GM23338 (cell line): ENCODE measurements at regions not wholly inside any gene's neighbourhood (a gene's known extent, or its start where the extent isn't known, plus 50 kb on each side); places are given as distances from the start of the nearest gene placed in this dataset.

ENCODE experiments used
- ATAC-seq: fragments of 200-7000 bp; cut with Tn5 transposase; 3 replicates; pipeline ENCODE4 v1.9.1; 2020
- DNase-seq: peaks from one replicate; pipeline ENCODE4 v3.0.0-alpha.2; 2015; ENCODE audit warnings: low spot score
- H2AFZ ChIP-seq: fragments of 200-600 bp; sonication (generic); 2 replicates; pipeline ENCODE4 v1.8.0; 2016; ENCODE audit warnings: antibody characterized with exemption, mild to moderate bottlenecking, moderate library complexity
- H3F3A ChIP-seq: fragments of 200-600 bp; sonication (generic); replicated peaks from 2 replicates; pipeline ENCODE4 v1.8.0; 2017; ENCODE audit warnings: antibody characterized with exemption, mixed run types, low read depth
- H3K27ac ChIP-seq: fragments of 200-600 bp; sonication (generic); 2 replicates; pipeline ENCODE4 v1.6.1; 2016; ENCODE audit warnings: low read depth
- H3K27me3 ChIP-seq: fragments of 200-600 bp; sonication (generic); 2 replicates; pipeline ENCODE4 v1.8.0; 2016; ENCODE audit warnings: mild to moderate bottlenecking, mixed run types, moderate library complexity; ENCODE audit not compliant: insufficient read depth
- H3K36me3 ChIP-seq: fragments of 200-600 bp; sonication (generic); 2 replicates; pipeline ENCODE4 v1.8.0; 2016; ENCODE audit warnings: mild to moderate bottlenecking; ENCODE audit not compliant: insufficient read depth
- H3K4me1 ChIP-seq: fragments of 200-600 bp; sonication (generic); 2 replicates; pipeline ENCODE4 v1.8.0; 2016; ENCODE audit warnings: mild to moderate bottlenecking, moderate library complexity; ENCODE audit not compliant: insufficient read depth
- H3K4me2 ChIP-seq: fragments of 200-600 bp; sonication (generic); 2 replicates; pipeline ENCODE4 v1.7.1; 2017; ENCODE audit warnings: mixed run types
- H3K4me3 ChIP-seq: fragments of 200-600 bp; sonication (generic); 2 replicates; pipeline ENCODE4 v1.6.1; 2016; ENCODE audit warnings: mixed run types
- H3K79me2 ChIP-seq: fragments of 200-600 bp; sonication (generic); replicated peaks from 2 replicates; pipeline ENCODE4 v1.8.0; 2017; ENCODE audit warnings: mild to moderate bottlenecking; ENCODE audit not compliant: insufficient read depth
- H3K9me2 ChIP-seq: fragments of 200-600 bp; sonication (generic); 2 replicates; pipeline ENCODE4 v1.8.0; 2017; ENCODE audit not compliant: insufficient read depth
- H4K20me1 ChIP-seq: fragments of 200-600 bp; sonication (generic); replicated peaks from 2 replicates; pipeline ENCODE4 v1.8.0; 2017; ENCODE audit warnings: mild to moderate bottlenecking; ENCODE audit not compliant: insufficient read depth
- H3K27ac Mint-ChIP-seq: 2 replicates; pipeline ENCODE4 v1.8.0; 2020; ENCODE audit warnings: inconsistent platforms, mild to moderate bottlenecking, moderate library complexity, mixed read lengths
- H3K27me3 Mint-ChIP-seq: 3 replicates; pipeline ENCODE4 v1.8.0; 2022; ENCODE audit warnings: low read depth, mild to moderate bottlenecking, moderate library complexity, mixed read lengths, inconsistent platforms; ENCODE audit not compliant: insufficient read depth, poor library complexity
- H3K36me3 Mint-ChIP-seq: 3 replicates; pipeline ENCODE4 v1.8.0; 2021; ENCODE audit warnings: low read depth, mild to moderate bottlenecking, inconsistent platforms, moderate library complexity, mixed read lengths
- H3K4me1 Mint-ChIP-seq: 3 replicates; pipeline ENCODE4 v1.8.0; 2020; ENCODE audit warnings: mild to moderate bottlenecking, inconsistent platforms, mixed read lengths
- H3K4me3 Mint-ChIP-seq: 3 replicates; pipeline ENCODE4 v1.8.0; 2021; ENCODE audit warnings: moderate library complexity, mild to moderate bottlenecking, inconsistent platforms, mixed read lengths
- H3K9me3 Mint-ChIP-seq: 3 replicates; pipeline ENCODE4 v1.8.0; 2020; ENCODE audit warnings: moderate library complexity, mild to moderate bottlenecking, inconsistent platforms, mixed read lengths
- CREB1 ChIP-seq: fragments of 250-450 bp; sonication (Bioruptor Pico); IDR thresholded peaks from 2 replicates; pipeline ENCODE4 v1.5.0; 2020; ENCODE audit warnings: low read depth, mild to moderate bottlenecking, moderate library complexity
- CTCF ChIP-seq, 2 experiments: fragments of 200-600 bp in 1 of 2; sonication (generic) in 1 of 2; conservative IDR thresholded peaks; 2 replicates each; pipeline versions ENCODE4 v1.5.1 to v1.6.1; 2016 to 2017; ENCODE audit warnings: antibody characterized with exemption in 2 of 2, low read depth in 2 of 2, mild to moderate bottlenecking in 2 of 2, moderate library complexity in 1 of 2
- ETS1 ChIP-seq: IDR thresholded peaks from 2 replicates; pipeline ENCODE4 v1.6.1; 2016; ENCODE audit warnings: antibody characterized with exemption
- EZH2 ChIP-seq: fragments of 200-600 bp; sonication (generic); IDR thresholded peaks from one replicate; pipeline ENCODE4 v1.8.0; 2017; ENCODE audit warnings: antibody characterized with exemption, mild to moderate bottlenecking, low read depth; ENCODE audit not compliant: unreplicated experiment
- EZH2phosphoT487 ChIP-seq: fragments of 200-600 bp; sonication (generic); IDR thresholded peaks from one replicate; pipeline ENCODE4 v1.8.1; 2018; ENCODE audit warnings: antibody characterized with exemption; ENCODE audit not compliant: unreplicated experiment
- JUNB ChIP-seq: IDR thresholded peaks from one replicate; pipeline ENCODE4 v1.6.1; 2016; ENCODE audit warnings: antibody characterized with exemption; ENCODE audit not compliant: unreplicated experiment
- NANOG ChIP-seq: IDR thresholded peaks from 2 replicates; pipeline ENCODE4 v1.6.1; 2016; ENCODE audit warnings: antibody characterized with exemption, borderline replicate concordance
- POLR2AphosphoS5 ChIP-seq: IDR thresholded peaks from 2 replicates; pipeline ENCODE4 v1.6.1; 2016; ENCODE audit warnings: antibody characterized with exemption, low read depth
- REST ChIP-seq: IDR thresholded peaks from one replicate; pipeline ENCODE4 v1.6.1; 2018; ENCODE audit warnings: antibody characterized with exemption; ENCODE audit not compliant: unreplicated experiment
- STAT1 ChIP-seq: IDR thresholded peaks from one replicate; pipeline ENCODE4 v1.6.1; 2016; ENCODE audit warnings: antibody characterized with exemption; ENCODE audit not compliant: unreplicated experiment
- ZNF114 ChIP-seq: fragments of 250-450 bp; sonication (Bioruptor Pico); IDR thresholded peaks from 2 replicates; pipeline ENCODE4 v1.5.0; 2020; ENCODE audit warnings: mild to moderate bottlenecking, moderate library complexity
- ZNF331 ChIP-seq: fragments of 250-450 bp; sonication (Bioruptor Pico); IDR thresholded peaks from 2 replicates; pipeline ENCODE4 v1.5.0; 2020; ENCODE audit warnings: low read depth, mild to moderate bottlenecking, moderate library complexity
- ZNF462 ChIP-seq: fragments of 250-450 bp; sonication (Bioruptor Pico); IDR thresholded peaks from 2 replicates; pipeline ENCODE4 v1.5.0; 2020; ENCODE audit warnings: mild to moderate bottlenecking, moderate library complexity

GRCh38 chr1:190864013-190864641, 386.5 kb upstream of the BRINP3 start:
- Mint-ChIP-seq H3K4me1 (no peaks in the 10 kb centered on the region), H3K9me3 (peaks cover 23% of the 10 kb centered on the region), H3K27ac (no peak overlapping the region), H3K27me3 (no peaks in the 10 kb centered on the region), H3K36me3 (peaks cover 17% of the 10 kb centered on the region; the same call in 2 of the 3 replicates), H3K4me3 (no peak overlapping the region)
- DNase-seq (no peak), ATAC-seq (no peak)
- no peaks in the 10 kb centered on the region for H4K20me1 ChIP-seq
- no peaks in the 10 kb centered on the region for H3K27me3 ChIP-seq
- H3K79me2 ChIP-seq = no peaks in the 10 kb centered on the region
- no peak overlapping the region for H3K27ac ChIP-seq
- H2AFZ ChIP-seq = peak overlapping the region; percentile 47; the same call in 1 of the 2 replicates
- H3K9me2 ChIP-seq = no peaks in the 10 kb centered on the region
- no peak overlapping the region for H3K4me2 ChIP-seq
- TF ChIP-seq POLR2AphosphoS5 (no peak), ZNF114 (CRISPR knock-in tag) (no peak), NANOG (no peak), ZNF462 (CRISPR knock-in tag) (no peak), ZNF331 (CRISPR knock-in tag) (no peak), CREB1 (CRISPR knock-in tag) (no peak), REST (no peak), EZH2phosphoT487 (no peak), EZH2 (no peak), ETS1 (no peak), JUNB (no peak), STAT1 (no peak), CTCF (conservative IDR thresholded peaks at IDR 0.05; ENCODE audit: low read depth in 2 of 2) (no peak)
- no peaks in the 10 kb centered on the region for H3K36me3 ChIP-seq
- H3K4me3 ChIP-seq = no peak overlapping the region
- H3K4me1 ChIP-seq = no peaks in the 10 kb centered on the region
- no peaks in the 10 kb centered on the region for H3F3A ChIP-seq
